GM20000 (cell line): ENCODE measurements at regions not wholly inside any gene's neighbourhood (a gene's known extent, or its start where the extent isn't known, plus 50 kb on each side); places are given as distances from the start of the nearest gene placed in this dataset.
"Not testable (repeated sequence)": the region's sequence is repeated elsewhere in the genome, so short reads cannot be mapped to it uniquely, and the experiment has no call there.

Experiments used
- DNase-seq: peaks from one replicate; pipeline ENCODE4 v3.0.0; 2012; ENCODE audit warnings: low spot score
- TF ChIP-seq, protein P1 (sequence below): IDR thresholded peaks from 2 replicates; pipeline ENCODE4 v1.5.1; 2012; ENCODE audit warnings: mild to moderate bottlenecking, control low read depth; ENCODE audit errors: extremely low read depth, missing control alignments

DNA sequence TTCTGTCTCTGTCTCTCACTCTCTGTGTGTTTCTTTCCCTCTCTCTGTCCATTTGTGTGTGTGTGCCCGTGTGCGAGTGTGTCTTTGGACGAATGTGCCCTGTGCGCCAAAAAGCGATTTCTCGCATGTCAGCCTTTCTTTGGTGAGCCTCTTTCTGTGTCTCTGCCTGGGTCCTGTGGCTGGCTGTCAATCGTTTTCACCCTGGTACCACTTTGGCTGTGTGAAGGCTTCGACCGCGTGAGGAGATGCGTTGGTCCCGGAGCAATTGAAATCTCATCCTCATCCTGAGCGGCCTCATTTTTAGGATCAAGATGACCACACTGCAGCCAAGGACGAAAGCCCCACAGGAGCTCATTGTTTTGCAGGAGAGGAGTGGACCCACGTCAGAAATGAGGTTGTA, 288.9 kb upstream of the ZNF337 start:
- no peak for DNase-seq
- TF ChIP-seq, protein P1, sequence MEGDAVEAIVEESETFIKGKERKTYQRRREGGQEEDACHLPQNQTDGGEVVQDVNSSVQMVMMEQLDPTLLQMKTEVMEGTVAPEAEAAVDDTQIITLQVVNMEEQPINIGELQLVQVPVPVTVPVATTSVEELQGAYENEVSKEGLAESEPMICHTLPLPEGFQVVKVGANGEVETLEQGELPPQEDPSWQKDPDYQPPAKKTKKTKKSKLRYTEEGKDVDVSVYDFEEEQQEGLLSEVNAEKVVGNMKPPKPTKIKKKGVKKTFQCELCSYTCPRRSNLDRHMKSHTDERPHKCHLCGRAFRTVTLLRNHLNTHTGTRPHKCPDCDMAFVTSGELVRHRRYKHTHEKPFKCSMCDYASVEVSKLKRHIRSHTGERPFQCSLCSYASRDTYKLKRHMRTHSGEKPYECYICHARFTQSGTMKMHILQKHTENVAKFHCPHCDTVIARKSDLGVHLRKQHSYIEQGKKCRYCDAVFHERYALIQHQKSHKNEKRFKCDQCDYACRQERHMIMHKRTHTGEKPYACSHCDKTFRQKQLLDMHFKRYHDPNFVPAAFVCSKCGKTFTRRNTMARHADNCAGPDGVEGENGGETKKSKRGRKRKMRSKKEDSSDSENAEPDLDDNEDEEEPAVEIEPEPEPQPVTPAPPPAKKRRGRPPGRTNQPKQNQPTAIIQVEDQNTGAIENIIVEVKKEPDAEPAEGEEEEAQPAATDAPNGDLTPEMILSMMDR: no peak

- TF ChIP-seq, protein P1: no peak
These were observed 288.3 kb upstream of the ZNF337 start for GRCh38 chr20:25984933-25985332.

DNA sequence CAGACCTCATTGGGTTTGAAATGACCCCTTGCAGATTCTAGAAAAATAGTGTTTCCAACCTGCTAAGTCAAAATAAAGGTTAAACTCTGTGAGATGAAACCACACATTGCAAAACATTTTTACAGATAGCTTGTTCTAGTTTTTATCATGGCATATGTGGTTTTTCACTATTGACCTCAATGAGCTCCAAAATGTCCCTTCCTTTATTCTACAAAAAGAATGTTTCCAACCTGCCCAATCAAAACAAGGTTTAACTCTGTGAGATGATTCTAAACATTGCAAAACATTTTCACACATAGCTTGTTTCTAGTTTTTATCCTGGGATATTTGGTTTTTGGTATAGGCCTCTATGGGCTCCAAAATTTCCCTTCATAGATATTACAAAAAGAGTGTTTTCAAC, 286.0 kb upstream of the ZNF337 start:
- not testable (repeated sequence) for DNase-seq

More at GRCh38 chr20:25984933-25985332, 288.3 kb upstream of the ZNF337 start:
- peak; percentile 27 for DNase-seq

GRCh38 chr20:25978450-25979190, 282.0 kb upstream of the ZNF337 start:
- not testable (repeated sequence) for DNase-seq

DNA sequence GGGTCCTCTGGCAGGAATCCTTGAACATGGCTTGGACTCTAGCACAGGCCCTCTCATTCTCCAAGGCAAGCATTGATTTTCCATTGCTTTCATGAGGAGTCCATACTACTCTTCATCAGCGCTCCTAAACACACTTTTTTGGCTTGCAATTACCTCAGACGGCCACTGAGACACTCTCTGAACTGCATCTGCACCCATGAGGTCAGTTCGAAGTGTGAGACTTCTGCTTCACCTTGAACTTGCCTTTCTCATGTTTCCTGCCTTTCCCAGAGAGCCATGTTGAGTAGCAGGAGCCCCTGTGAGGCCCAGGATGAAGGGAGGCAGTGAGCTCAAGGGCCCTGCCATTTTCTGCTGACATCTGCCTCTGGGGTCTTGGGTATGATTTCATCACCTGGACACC, 279.2 kb upstream of the ZNF337 start:
- not testable (repeated sequence) for DNase-seq

- not testable (repeated sequence) for DNase-seq
These were observed 268.6 kb upstream of the ZNF337 start for GRCh38 chr20:25965203-25965602.

DNA sequence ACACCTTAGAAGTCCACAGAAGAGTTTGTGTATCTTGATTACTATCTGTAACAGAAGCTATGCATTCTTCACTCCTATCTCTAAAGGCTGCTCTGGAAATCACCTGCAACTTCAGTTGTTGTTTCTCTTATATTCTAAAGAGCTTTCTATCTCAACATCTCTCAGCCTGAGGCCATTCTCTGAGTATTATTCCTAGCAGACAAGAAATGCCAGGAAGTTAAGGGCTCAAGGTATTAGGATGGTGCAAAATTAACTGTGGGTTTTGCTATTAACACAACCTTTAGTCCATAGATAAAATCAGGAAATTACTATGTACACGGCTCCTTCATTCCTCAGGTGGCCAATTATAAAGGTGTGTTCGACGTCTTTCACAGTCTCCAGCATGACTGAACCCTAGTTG, 257.2 kb upstream of the ZNF337 start:
- DNase-seq: not testable (repeated sequence)

DNA sequence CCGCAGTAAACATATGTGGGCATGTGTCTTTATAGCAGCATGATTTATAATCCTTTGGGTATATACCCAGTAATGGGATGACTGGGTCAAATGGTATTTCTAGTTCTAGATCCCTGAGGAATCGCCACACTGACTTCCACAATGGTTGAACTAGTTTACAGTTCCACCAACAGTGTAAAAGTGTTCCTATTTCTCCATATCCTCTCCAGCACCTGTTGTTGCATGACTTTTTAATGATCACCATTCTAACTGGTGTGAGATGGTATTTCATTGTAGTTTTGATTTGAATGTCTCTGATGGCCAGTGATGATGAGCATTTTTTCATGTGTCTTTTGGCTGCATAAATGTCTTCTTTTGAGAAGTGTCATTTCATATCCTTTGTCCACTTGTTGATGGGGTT, 238.6 kb upstream of the ZNF337 start:
- DNase-seq: not testable (repeated sequence)

DNA sequence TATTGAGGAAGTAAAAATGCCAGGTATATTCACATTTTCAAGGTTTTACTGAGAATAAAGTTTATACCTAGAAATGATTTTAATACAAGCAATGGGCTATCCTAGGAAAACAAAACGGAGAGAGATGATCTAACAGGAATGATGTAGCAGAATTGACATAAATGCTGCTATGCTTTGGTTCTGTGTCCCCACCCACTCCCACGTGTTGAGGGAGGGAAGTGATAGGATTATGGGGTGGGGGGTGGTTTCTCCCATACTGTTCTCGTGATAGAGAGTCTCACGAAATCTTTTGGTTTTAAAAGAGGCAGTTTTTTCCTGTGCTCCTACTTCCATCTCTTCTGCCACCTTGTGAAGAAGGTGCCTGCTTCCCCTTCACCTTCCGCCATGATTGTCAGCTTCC, 236.2 kb upstream of the ZNF337 start:
- DNase-seq: not testable (repeated sequence)

DNA sequence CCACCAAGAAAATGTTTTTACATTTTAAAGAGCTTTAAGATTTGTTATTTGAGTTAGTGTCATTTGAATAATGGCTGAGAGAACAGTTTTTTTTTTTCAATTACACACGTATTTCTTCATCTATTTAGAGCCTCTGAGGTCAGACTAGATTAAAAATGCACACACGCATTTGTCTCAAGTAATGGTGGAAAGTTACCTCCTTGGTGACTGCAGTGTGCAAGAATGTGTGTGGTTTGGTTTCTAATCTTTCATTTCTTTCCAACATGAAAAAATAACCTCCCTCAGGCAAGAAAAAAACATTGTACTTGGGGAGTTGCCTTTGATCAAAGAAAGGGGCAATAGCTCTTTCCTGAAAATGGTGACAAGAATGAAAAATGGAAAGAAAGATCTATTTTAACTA, 235.5 kb upstream of the ZNF337 start:
- DNase-seq: not testable (repeated sequence)

DNA sequence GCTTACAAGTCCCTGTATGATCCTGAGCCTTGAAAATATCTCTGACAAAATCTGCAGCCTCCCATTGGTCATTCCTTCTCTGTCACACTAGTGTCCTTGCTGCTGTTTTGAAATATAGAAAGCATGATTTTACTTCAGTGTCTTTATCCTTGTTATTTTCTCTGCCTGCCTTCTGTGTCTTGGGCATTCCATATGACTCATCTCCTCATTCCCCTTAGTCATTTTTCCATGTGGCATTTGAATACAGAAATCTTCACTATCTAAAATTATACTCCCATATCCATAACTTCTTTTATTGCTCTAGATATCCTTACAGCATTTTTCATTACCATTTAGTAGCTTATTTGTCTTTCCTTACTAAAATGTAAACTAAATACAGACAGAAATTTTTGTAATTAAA, 205.7 kb upstream of the ZNF337 start:
- not testable (repeated sequence) for DNase-seq

GRCh38 chr20:25898663-25899062, 202.0 kb upstream of the ZNF337 start:
- DNase-seq: not testable (repeated sequence)

- DNase-seq: not testable (repeated sequence)
These were observed 182.4 kb upstream of the ZNF337 start for GRCh38 chr20:25879096-25879495.

DNA sequence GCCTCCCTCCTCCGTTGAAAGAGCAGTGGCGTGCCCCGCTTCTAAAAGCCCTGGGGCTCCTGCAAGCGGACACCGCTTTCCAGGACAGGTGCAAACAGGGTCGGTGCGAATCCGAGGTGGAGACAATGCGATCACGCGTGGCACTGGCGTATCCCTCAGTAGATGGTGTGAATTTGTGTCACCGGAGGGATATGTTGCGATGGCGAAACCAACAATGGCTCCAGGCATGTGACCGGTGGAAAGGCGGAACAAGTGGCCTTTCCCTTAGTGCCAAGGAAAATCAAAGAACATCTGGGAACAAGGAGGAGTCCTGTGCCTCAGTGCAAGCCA, 172.0 kb upstream of the ZNF337 start:
- not testable (repeated sequence) for DNase-seq
